ENCODE measurements at regions not wholly inside any gene's neighbourhood (a gene's known extent, or its start where the extent isn't known, plus 50 kb on each side); places are given as distances from the start of the nearest gene placed in this dataset.
A peak's percentile ranks its signal among the peaks of the same experiment; 100 is the strongest.

GRCh38 chr11:27191639-27192038 lies 151.0 kb downstream of the BBOX1 start:
- no peak for DNase-seq (ENCODE audit: low spot score)

GRCh38 chr11:27188696-27189095 lies 148.1 kb downstream of the BBOX1 start:
- no peak for DNase-seq (ENCODE audit: low spot score)

GRCh38 chr11:27187848-27188621 lies 147.4 kb downstream of the BBOX1 start:
- no peak for DNase-seq (ENCODE audit: low spot score)

GRCh38 chr11:27187075-27187847 lies 146.6 kb downstream of the BBOX1 start:
- DNase-seq (ENCODE audit: low spot score) = no peak

GRCh38 chr11:27186580-27186979 lies 146.0 kb downstream of the BBOX1 start:
- DNase-seq (ENCODE audit: low spot score) = no peak

GRCh38 chr11:27184458-27185312 lies 144.1 kb downstream of the BBOX1 start:
- DNase-seq (ENCODE audit: low spot score) = no peak

GRCh38 chr11:27183672-27184457 lies 143.2 kb downstream of the BBOX1 start:
- peak; percentile 72 for DNase-seq (ENCODE audit: low spot score)

- no peak for DNase-seq (ENCODE audit: low spot score)
Measured at GRCh38 chr11:27179334-27179733, 138.7 kb downstream of the BBOX1 start.

- no peak for DNase-seq (ENCODE audit: low spot score)
Measured at GRCh38 chr11:27178859-27179258, 138.2 kb downstream of the BBOX1 start.

All from NAMALWA (cell line).